ENCODE measurements at regions not wholly inside any gene's neighbourhood (a gene's known extent, or its start where the extent isn't known, plus 50 kb on each side); places are given as distances from the start of the nearest gene placed in this dataset.

GRCh38 chr7:45992826-45993225 lies 71.8 kb upstream of the IGFBP3 start:
- Histone ChIP-seq H3K36me3 (ENCODE audit: insufficient read depth, low read length) (no peaks in the 10 kb centered on the region), H3K27me3 (ENCODE audit: insufficient read depth, low read length) (no peaks in the 10 kb centered on the region), H2AFZ (ENCODE audit: low read depth, low read length) (no peak overlapping the region), H3K4me1 (ENCODE audit: insufficient read depth, low read length) (no peaks in the 10 kb centered on the region), H3K9me3 (ENCODE audit: low read length) (peaks cover 1% of the 10 kb centered on the region), H3K4me3 (ENCODE audit: low read length) (no peak overlapping the region)

- no peaks in the 10 kb centered on the region for H3K27me3 ChIP-seq (ENCODE audit: insufficient read depth, low read length)
- no peaks in the 10 kb centered on the region for H3K36me3 ChIP-seq (ENCODE audit: insufficient read depth, low read length)
- peaks cover 1% of the 10 kb centered on the region for H3K9me3 ChIP-seq (ENCODE audit: low read length)
- no peaks in the 10 kb centered on the region for H3K4me1 ChIP-seq (ENCODE audit: insufficient read depth, low read length)
- H2AFZ ChIP-seq (ENCODE audit: low read depth, low read length), result no peak overlapping the region
- H3K4me3 ChIP-seq (ENCODE audit: low read length), result no peak overlapping the region
Measured at GRCh38 chr7:45990276-45990675, 69.2 kb upstream of the IGFBP3 start.

GRCh38 chr7:45988405-45989057 lies 67.5 kb upstream of the IGFBP3 start:
- H3K4me3 ChIP-seq (ENCODE audit: low read length), result no peak overlapping the region
- H2AFZ ChIP-seq (ENCODE audit: low read depth, low read length), result no peak overlapping the region
- no peaks in the 10 kb centered on the region for H3K4me1 ChIP-seq (ENCODE audit: insufficient read depth, low read length)
- H3K9me3 ChIP-seq (ENCODE audit: low read length), result no peaks in the 10 kb centered on the region
- no peaks in the 10 kb centered on the region for H3K36me3 ChIP-seq (ENCODE audit: insufficient read depth, low read length)
- H3K27me3 ChIP-seq (ENCODE audit: insufficient read depth, low read length), result no peaks in the 10 kb centered on the region

- Histone ChIP-seq H3K4me3 (ENCODE audit: low read length) (no peak overlapping the region), H3K36me3 (ENCODE audit: insufficient read depth, low read length) (no peaks in the 10 kb centered on the region), H3K9me3 (ENCODE audit: low read length) (no peaks in the 10 kb centered on the region), H3K4me1 (ENCODE audit: insufficient read depth, low read length) (no peaks in the 10 kb centered on the region), H2AFZ (ENCODE audit: low read depth, low read length) (no peak overlapping the region), H3K27me3 (ENCODE audit: insufficient read depth, low read length) (no peaks in the 10 kb centered on the region)
Measured at GRCh38 chr7:45987521-45988290, 66.6 kb upstream of the IGFBP3 start.

- Histone ChIP-seq H3K9me3 (ENCODE audit: low read length) (no peaks in the 10 kb centered on the region), H3K4me3 (ENCODE audit: low read length) (no peak overlapping the region), H3K4me1 (ENCODE audit: insufficient read depth, low read length) (no peaks in the 10 kb centered on the region), H3K27me3 (ENCODE audit: insufficient read depth, low read length) (no peaks in the 10 kb centered on the region), H2AFZ (ENCODE audit: low read depth, low read length) (no peak overlapping the region), H3K36me3 (ENCODE audit: insufficient read depth, low read length) (no peaks in the 10 kb centered on the region)
Measured at GRCh38 chr7:45986355-45987298, 65.6 kb upstream of the IGFBP3 start.

GRCh38 chr7:45985902-45986301 lies 64.8 kb upstream of the IGFBP3 start:
- H3K4me3 ChIP-seq (ENCODE audit: low read length), result no peak overlapping the region
- H3K4me1 ChIP-seq (ENCODE audit: insufficient read depth, low read length), result no peaks in the 10 kb centered on the region
- no peaks in the 10 kb centered on the region for H3K9me3 ChIP-seq (ENCODE audit: low read length)
- no peak overlapping the region for H2AFZ ChIP-seq (ENCODE audit: low read depth, low read length)
- no peaks in the 10 kb centered on the region for H3K27me3 ChIP-seq (ENCODE audit: insufficient read depth, low read length)
- H3K36me3 ChIP-seq (ENCODE audit: insufficient read depth, low read length), result no peaks in the 10 kb centered on the region

GRCh38 chr7:45984386-45985295 lies 63.6 kb upstream of the IGFBP3 start:
- Histone ChIP-seq H3K9me3 (ENCODE audit: low read length) (no peaks in the 10 kb centered on the region), H3K36me3 (ENCODE audit: insufficient read depth, low read length) (no peaks in the 10 kb centered on the region)

GRCh38 chr7:45983720-45984255 lies 62.7 kb upstream of the IGFBP3 start:
- no peak overlapping the region for H3K4me3 ChIP-seq (ENCODE audit: low read length)
- H3K4me1 ChIP-seq (ENCODE audit: insufficient read depth, low read length), result peaks cover 2% of the 10 kb centered on the region

More at GRCh38 chr7:45984386-45985295, 63.6 kb upstream of the IGFBP3 start:
- no peak overlapping the region for H2AFZ ChIP-seq (ENCODE audit: low read depth, low read length)
- H3K4me3 ChIP-seq (ENCODE audit: low read length), result no peak overlapping the region
- H3K4me1 ChIP-seq (ENCODE audit: insufficient read depth, low read length), result no peaks in the 10 kb centered on the region
- H3K27me3 ChIP-seq (ENCODE audit: insufficient read depth, low read length), result no peaks in the 10 kb centered on the region

GRCh38 chr7:45982907-45983719 lies 62.0 kb upstream of the IGFBP3 start:
- Histone ChIP-seq H3K36me3 (ENCODE audit: insufficient read depth, low read length) (no peaks in the 10 kb centered on the region), H3K4me3 (ENCODE audit: low read length) (no peak overlapping the region), H3K9me3 (ENCODE audit: low read length) (no peaks in the 10 kb centered on the region), H3K4me1 (ENCODE audit: insufficient read depth, low read length) (peaks cover 9% of the 10 kb centered on the region), H3K27me3 (ENCODE audit: insufficient read depth, low read length) (no peaks in the 10 kb centered on the region), H2AFZ (ENCODE audit: low read depth, low read length) (no peak overlapping the region)

More at GRCh38 chr7:45983720-45984255, 62.7 kb upstream of the IGFBP3 start:
- H2AFZ ChIP-seq (ENCODE audit: low read depth, low read length), result no peak overlapping the region
- H3K9me3 ChIP-seq (ENCODE audit: low read length), result no peaks in the 10 kb centered on the region
- H3K27me3 ChIP-seq (ENCODE audit: insufficient read depth, low read length), result no peaks in the 10 kb centered on the region
- no peaks in the 10 kb centered on the region for H3K36me3 ChIP-seq (ENCODE audit: insufficient read depth, low read length)

GRCh38 chr7:45982132-45982531 lies 61.1 kb upstream of the IGFBP3 start:
- H3K4me1 ChIP-seq (ENCODE audit: insufficient read depth, low read length), result peaks cover 19% of the 10 kb centered on the region
- no peaks in the 10 kb centered on the region for H3K36me3 ChIP-seq (ENCODE audit: insufficient read depth, low read length)
- H2AFZ ChIP-seq (ENCODE audit: low read depth, low read length), result no peak overlapping the region
- no peaks in the 10 kb centered on the region for H3K9me3 ChIP-seq (ENCODE audit: low read length)
- no peak overlapping the region for H3K4me3 ChIP-seq (ENCODE audit: low read length)
- no peaks in the 10 kb centered on the region for H3K27me3 ChIP-seq (ENCODE audit: insufficient read depth, low read length)

GRCh38 chr7:45980973-45981372 lies 59.9 kb upstream of the IGFBP3 start:
- Histone ChIP-seq H3K36me3 (ENCODE audit: insufficient read depth, low read length) (no peaks in the 10 kb centered on the region), H3K27me3 (ENCODE audit: insufficient read depth, low read length) (no peaks in the 10 kb centered on the region), H3K4me3 (ENCODE audit: low read length) (no peak overlapping the region), H2AFZ (ENCODE audit: low read depth, low read length) (no peak overlapping the region), H3K4me1 (ENCODE audit: insufficient read depth, low read length) (peaks cover 23% of the 10 kb centered on the region), H3K9me3 (ENCODE audit: low read length) (no peaks in the 10 kb centered on the region)

Measured in neuron (in vitro differentiated cells).